MCF 10A (cell line): ENCODE measurements at regions not wholly inside any gene's neighbourhood (a gene's known extent, or its start where the extent isn't known, plus 50 kb on each side); places are given as distances from the start of the nearest gene placed in this dataset.

ENCODE experiments used
- BruUV-seq: library from RNA; stranded (reverse); fragments of 400-500 nt; replicated peaks from 2 replicates; lab custom pipeline; 2021; lab: Mats Ljungman, UMichigan
- CTCF ChIA-PET: fragments of 300-600 bp; sonication (Branson Sonifier 250); formaldehyde crosslinking; extraction: SDS; loops from one replicate; lab custom pipeline; 2021; ENCODE audit warnings: antibody characterized with exemption, inconsistent platforms; lab: Yijun Ruan, JAX
- POLR2A ChIA-PET: fragments of 300-600, 350-650 bp; sonication (Branson Sonifier 250); formaldehyde crosslinking; extraction: SDS; loops from one replicate; lab custom pipeline; 2020; ENCODE audit warnings: antibody characterized with exemption, inconsistent platforms; lab: Yijun Ruan, JAX
- DNase-seq: peaks from one replicate; pipeline ENCODE4 v3.0.0-alpha.2; 2018; ENCODE audit not compliant: unreplicated experiment
- H3K27ac Mint-ChIP-seq: one replicate; pipeline ENCODE4 v1.8.0; 2022; ENCODE audit warnings: mild to moderate bottlenecking, low read depth, mixed read lengths; ENCODE audit not compliant: unreplicated experiment
- H3K27me3 Mint-ChIP-seq: one replicate; pipeline ENCODE4 v1.8.0; 2022; ENCODE audit warnings: mixed read lengths; ENCODE audit not compliant: insufficient read depth, unreplicated experiment
- H3K36me3 Mint-ChIP-seq: one replicate; pipeline ENCODE4 v1.8.0; 2022; ENCODE audit warnings: mild to moderate bottlenecking, moderate library complexity, mixed read lengths; ENCODE audit not compliant: insufficient read depth, unreplicated experiment
- H3K4me1 Mint-ChIP-seq: one replicate; pipeline ENCODE4 v1.8.0; 2022; ENCODE audit warnings: mixed read lengths; ENCODE audit not compliant: insufficient read depth, unreplicated experiment
- H3K4me3 Mint-ChIP-seq: one replicate; pipeline ENCODE4 v1.8.0; 2022; ENCODE audit warnings: mild to moderate bottlenecking, moderate library complexity, mixed read lengths; ENCODE audit not compliant: unreplicated experiment
- H3K9me3 Mint-ChIP-seq: one replicate; pipeline ENCODE4 v1.8.0; 2022; ENCODE audit warnings: mixed read lengths; ENCODE audit not compliant: unreplicated experiment
- CTCF ChIP-seq: fragments of 200-600 bp; IDR thresholded peaks from one replicate; pipeline ENCODE4 v1.8.0; 2022; ENCODE audit warnings: antibody characterized with exemption, mild to moderate bottlenecking; ENCODE audit not compliant: unreplicated experiment
- intact Hi-C: fragments of 100-400 bp; cut with micrococcal nuclease; formaldehyde crosslinking; loops from 2 replicates; pipeline ENCODE4 v1.14.1; 2022

DNA sequence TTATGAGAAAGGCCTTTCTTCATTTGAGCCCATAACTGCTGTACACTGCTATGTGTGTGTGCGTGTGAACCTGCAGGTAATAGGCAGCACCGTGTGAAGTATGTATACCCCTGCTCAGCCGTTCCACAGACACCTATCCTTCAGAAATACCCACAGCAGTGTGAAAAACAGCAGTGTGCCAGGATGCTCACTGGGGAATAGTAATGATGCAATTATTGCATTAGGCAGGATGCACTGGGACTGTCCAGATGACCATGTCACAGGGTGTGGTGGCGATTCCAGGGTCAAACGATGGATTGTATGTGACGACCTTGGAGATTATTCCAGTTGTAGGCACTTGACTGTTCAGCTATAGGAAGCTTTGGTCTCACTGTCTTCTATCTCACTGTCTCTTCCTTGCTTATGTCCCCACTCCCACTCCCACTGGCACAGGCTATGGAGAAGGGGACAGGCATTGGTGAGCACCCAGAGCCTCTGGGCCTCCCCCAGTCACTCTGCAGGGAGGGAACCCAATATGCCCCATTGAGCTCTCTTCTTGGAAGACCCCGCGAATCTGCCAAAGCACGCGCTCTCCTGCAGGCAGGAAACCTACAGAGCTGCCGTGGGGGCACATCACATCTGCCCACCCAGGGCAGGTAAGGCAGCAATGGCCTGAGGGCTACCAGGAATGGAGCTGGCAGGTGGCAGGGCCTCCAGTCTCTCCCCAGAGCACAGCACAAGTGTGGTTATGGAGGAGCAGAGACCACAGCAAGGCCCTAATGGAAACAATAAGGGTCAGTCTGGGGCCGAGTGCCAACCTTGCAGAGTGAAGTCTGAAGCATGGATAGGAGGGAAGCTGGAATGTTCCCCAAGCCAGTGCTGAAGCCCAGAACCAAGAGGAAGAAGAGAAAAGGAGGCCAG lies 518.9 kb upstream of the RAB6C start:
- no peaks in the 10 kb centered on the region for H3K4me1 Mint-ChIP-seq
- no TSS peak for BruUV-seq
- ChIA-PET CTCF (no interaction called here), POLR2A (no interaction called here)
- no peaks in the 10 kb centered on the region for H3K36me3 Mint-ChIP-seq
- no peak for DNase-seq
- intact Hi-C loops = no loop called here
- H3K9me3 Mint-ChIP-seq = peaks cover 6% of the 10 kb centered on the region
- H3K27me3 Mint-ChIP-seq = no peaks in the 10 kb centered on the region
- TF ChIP-seq CTCF = no peak
- H3K27ac Mint-ChIP-seq = no peak overlapping the region
- no peak overlapping the region for H3K4me3 Mint-ChIP-seq

- intact Hi-C loops = no loop called here
- CTCF ChIA-PET = no interaction called here
- Mint-ChIP-seq H3K4me3 (no peak overlapping the region), H3K9me3 (peaks cover 16% of the 10 kb centered on the region), H3K27me3 (no peaks in the 10 kb centered on the region), H3K27ac (no peak overlapping the region), H3K4me1 (no peaks in the 10 kb centered on the region), H3K36me3 (no peaks in the 10 kb centered on the region)
- BruUV-seq = no TSS peak
- POLR2A ChIA-PET = no interaction called here
- no peak for TF ChIP-seq CTCF
- DNase-seq = no peak
Observed at GRCh38 chr2:129462349-129462748, 517.1 kb upstream of the RAB6C start.

DNA sequence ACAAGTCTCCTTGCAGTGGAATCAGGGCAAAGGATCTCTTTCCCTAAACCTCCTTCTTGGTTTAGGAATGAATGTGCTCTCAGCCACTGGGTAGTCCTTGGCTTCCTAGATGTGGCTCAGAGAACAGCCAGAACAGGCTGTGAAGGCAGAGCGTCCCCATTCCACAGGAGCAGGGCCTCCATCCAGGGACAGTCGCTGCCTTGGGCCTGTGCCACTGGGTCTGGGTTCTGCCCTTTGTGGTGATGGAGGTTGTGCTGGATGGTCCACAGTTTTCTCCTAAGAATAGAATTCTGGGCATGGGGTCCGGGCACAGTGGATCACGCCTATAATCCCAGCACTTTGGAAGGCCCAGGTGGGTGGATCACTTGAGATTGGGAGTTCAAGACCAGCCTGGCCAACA lies 516.5 kb upstream of the RAB6C start:
- POLR2A ChIA-PET = no interaction called here

GRCh38 chr2:129464036-129464435 lies 515.4 kb upstream of the RAB6C start:
- Mint-ChIP-seq H3K36me3 (no peaks in the 10 kb centered on the region), H3K4me3 (no peak overlapping the region), H3K9me3 (peaks cover 18% of the 10 kb centered on the region), H3K27ac (no peak overlapping the region), H3K4me1 (no peaks in the 10 kb centered on the region), H3K27me3 (no peaks in the 10 kb centered on the region)
- no peak for TF ChIP-seq CTCF
- CTCF ChIA-PET = no interaction called here
- no peak for DNase-seq
- POLR2A ChIA-PET = no interaction called here
- intact Hi-C loops = no loop called here
- BruUV-seq = no TSS peak

More for the DNA sequence above, 516.5 kb upstream of the RAB6C start:
- no peaks in the 10 kb centered on the region for H3K4me1 Mint-ChIP-seq
- no peak overlapping the region for H3K4me3 Mint-ChIP-seq
- H3K9me3 Mint-ChIP-seq = peaks cover 15% of the 10 kb centered on the region
- no peaks in the 10 kb centered on the region for H3K36me3 Mint-ChIP-seq
- CTCF ChIA-PET = no interaction called here
- H3K27ac Mint-ChIP-seq = no peak overlapping the region
- intact Hi-C loops = no loop called here
- no TSS peak for BruUV-seq
- TF ChIP-seq CTCF = no peak
- no peaks in the 10 kb centered on the region for H3K27me3 Mint-ChIP-seq
- no peak for DNase-seq
